ENCODE measurements at regions not wholly inside any gene's neighbourhood (a gene's known extent, or its start where the extent isn't known, plus 50 kb on each side); places are given as distances from the start of the nearest gene placed in this dataset.
"Not testable (repeated sequence)": the region's sequence is repeated elsewhere in the genome, so short reads cannot be mapped to it uniquely, and the experiment has no call there.

- Mint-ChIP-seq H3K9me3 (no peaks in the 10 kb centered on the region), H3K4me3 (no peak overlapping the region), H3K4me1 (peaks cover 2% of the 10 kb centered on the region), H3K27ac (no peak overlapping the region), H3K36me3 (ENCODE audit: low read depth) (no peaks in the 10 kb centered on the region), H3K27me3 (no peaks in the 10 kb centered on the region)
- ChIA-PET POLR2A (no interaction called here), CTCF (no interaction called here)
- DNase-seq = peak; percentile 9
Observed at GRCh38 chr2:239869272-239870155, 155.6 kb downstream of the NDUFA10 start.

- H3K4me1 Mint-ChIP-seq = no peaks in the 10 kb centered on the region
- no peak for DNase-seq
- ChIA-PET POLR2A (no interaction called here), CTCF (no interaction called here)
- no peak overlapping the region for H3K27ac Mint-ChIP-seq
- no peaks in the 10 kb centered on the region for H3K36me3 Mint-ChIP-seq (ENCODE audit: low read depth)
- H3K27me3 Mint-ChIP-seq = no peaks in the 10 kb centered on the region
- H3K4me3 Mint-ChIP-seq = no peak overlapping the region
- no peaks in the 10 kb centered on the region for H3K9me3 Mint-ChIP-seq
Observed at GRCh38 chr2:239868556-239869181, 156.5 kb downstream of the NDUFA10 start.

- H3K27ac Mint-ChIP-seq = no peak overlapping the region
- POLR2A ChIA-PET = no interaction called here
- H3K27me3 Mint-ChIP-seq = peaks cover 2% of the 10 kb centered on the region
- no peak for DNase-seq
- peaks cover 2% of the 10 kb centered on the region for H3K4me1 Mint-ChIP-seq
- no peaks in the 10 kb centered on the region for H3K9me3 Mint-ChIP-seq
- no peaks in the 10 kb centered on the region for H3K36me3 Mint-ChIP-seq (ENCODE audit: low read depth)
- H3K4me3 Mint-ChIP-seq = no peak overlapping the region
- CTCF ChIA-PET = no interaction called here
Observed at GRCh38 chr2:239866778-239867177, 158.4 kb downstream of the NDUFA10 start.

GRCh38 chr2:239866350-239866749 is 158.8 kb downstream of the NDUFA10 start:
- Mint-ChIP-seq H3K9me3 (no peaks in the 10 kb centered on the region), H3K4me1 (peaks cover 5% of the 10 kb centered on the region), H3K36me3 (ENCODE audit: low read depth) (no peaks in the 10 kb centered on the region), H3K27me3 (peaks cover 4% of the 10 kb centered on the region), H3K4me3 (no peak overlapping the region), H3K27ac (no peak overlapping the region)
- CTCF ChIA-PET = no interaction called here
- POLR2A ChIA-PET = no interaction called here
- no peak for DNase-seq

GRCh38 chr2:239865856-239866255 is 159.3 kb downstream of the NDUFA10 start:
- CTCF ChIA-PET; DNase-seq; POLR2A ChIA-PET; H3K4me3 Mint-ChIP-seq; H3K27me3 Mint-ChIP-seq; H3K4me1 Mint-ChIP-seq; H3K9me3 Mint-ChIP-seq; H3K27ac Mint-ChIP-seq; H3K36me3 Mint-ChIP-seq (ENCODE audit: low read depth): not testable (repeated sequence)

GRCh38 chr2:239865059-239865639 is 160.0 kb downstream of the NDUFA10 start:
- Mint-ChIP-seq H3K27me3 (peaks cover 7% of the 10 kb centered on the region), H3K9me3 (no peaks in the 10 kb centered on the region), H3K27ac (no peak overlapping the region), H3K4me1 (peaks cover 5% of the 10 kb centered on the region), H3K36me3 (ENCODE audit: low read depth) (no peaks in the 10 kb centered on the region), H3K4me3 (no peak overlapping the region)
- ChIA-PET POLR2A (no interaction called here), CTCF (no interaction called here)
- DNase-seq = peak; percentile 11

- peak; percentile 15 for DNase-seq
- ChIA-PET POLR2A (no interaction called here), CTCF (interaction anchor here (0.6 kb wide), 1 partner anchor 37 kb away, joined by 3 read pairs; no protein-coding TSS in a partner anchor)
- Mint-ChIP-seq H3K27me3 (peaks cover 7% of the 10 kb centered on the region), H3K9me3 (no peaks in the 10 kb centered on the region), H3K4me1 (peaks cover 5% of the 10 kb centered on the region), H3K36me3 (ENCODE audit: low read depth) (no peaks in the 10 kb centered on the region), H3K27ac (no peak overlapping the region), H3K4me3 (no peak overlapping the region)
Observed at GRCh38 chr2:239864247-239865058, 160.7 kb downstream of the NDUFA10 start.

- ChIA-PET CTCF (no interaction called here), POLR2A (no interaction called here)
- Mint-ChIP-seq H3K36me3 (ENCODE audit: low read depth) (no peaks in the 10 kb centered on the region), H3K27ac (no peak overlapping the region), H3K4me1 (peaks cover 5% of the 10 kb centered on the region), H3K27me3 (peaks cover 9% of the 10 kb centered on the region), H3K4me3 (no peak overlapping the region), H3K9me3 (no peaks in the 10 kb centered on the region)
- no peak for DNase-seq
Observed at GRCh38 chr2:239862613-239863012, 162.5 kb downstream of the NDUFA10 start.

- Mint-ChIP-seq H3K27ac (no peak overlapping the region), H3K4me3 (no peak overlapping the region), H3K36me3 (ENCODE audit: low read depth) (no peaks in the 10 kb centered on the region), H3K9me3 (no peaks in the 10 kb centered on the region), H3K4me1 (peaks cover 5% of the 10 kb centered on the region), H3K27me3 (peaks cover 12% of the 10 kb centered on the region)
- ChIA-PET CTCF (no interaction called here), POLR2A (no interaction called here)
- no peak for DNase-seq
Observed at GRCh38 chr2:239858179-239858578, 167.0 kb downstream of the NDUFA10 start.

- H3K4me1 Mint-ChIP-seq = peaks cover 5% of the 10 kb centered on the region
- H3K27ac Mint-ChIP-seq = no peak overlapping the region
- peaks cover 12% of the 10 kb centered on the region for H3K27me3 Mint-ChIP-seq
- CTCF ChIA-PET = no interaction called here
- POLR2A ChIA-PET = no interaction called here
- H3K4me3 Mint-ChIP-seq = no peak overlapping the region
- H3K9me3 Mint-ChIP-seq = no peaks in the 10 kb centered on the region
- DNase-seq = no peak
- H3K36me3 Mint-ChIP-seq (ENCODE audit: low read depth) = no peaks in the 10 kb centered on the region
Observed at GRCh38 chr2:239857591-239857990, 167.6 kb downstream of the NDUFA10 start.

GRCh38 chr2:239856620-239857285 is 168.4 kb downstream of the NDUFA10 start:
- H3K4me3 Mint-ChIP-seq = no peak overlapping the region
- DNase-seq = peak; percentile 7
- H3K4me1 Mint-ChIP-seq = peaks cover 3% of the 10 kb centered on the region
- peaks cover 11% of the 10 kb centered on the region for H3K27me3 Mint-ChIP-seq
- H3K27ac Mint-ChIP-seq = no peak overlapping the region
- no peaks in the 10 kb centered on the region for H3K36me3 Mint-ChIP-seq (ENCODE audit: low read depth)
- no peaks in the 10 kb centered on the region for H3K9me3 Mint-ChIP-seq
- ChIA-PET POLR2A (no interaction called here), CTCF (no interaction called here)

GRCh38 chr2:239855863-239856587 is 169.1 kb downstream of the NDUFA10 start:
- no peak overlapping the region for H3K4me3 Mint-ChIP-seq
- CTCF ChIA-PET = no interaction called here

More at GRCh38 chr2:239855863-239856587, 169.1 kb downstream of the NDUFA10 start:
- POLR2A ChIA-PET = no interaction called here
- H3K4me1 Mint-ChIP-seq = no peaks in the 10 kb centered on the region
- H3K27me3 Mint-ChIP-seq = peaks cover 15% of the 10 kb centered on the region
- no peaks in the 10 kb centered on the region for H3K36me3 Mint-ChIP-seq (ENCODE audit: low read depth)
- H3K9me3 Mint-ChIP-seq = peaks cover 2% of the 10 kb centered on the region
- DNase-seq = no peak
- no peak overlapping the region for H3K27ac Mint-ChIP-seq
